GM12878 (cell line): ENCODE measurements at regions not wholly inside any gene's neighbourhood (a gene's known extent, or its start where the extent isn't known, plus 50 kb on each side); places are given as distances from the start of the nearest gene placed in this dataset.

Experiments used
- ATAC-seq: fragments of 200-7000 bp; cut with Tn5 transposase; 3 replicates; pipeline ENCODE4 v1.9.1; 2020; ENCODE audit warnings: mild to moderate bottlenecking, moderate library complexity
- BruUV-seq: library from RNA; stranded (reverse); fragments of 400-500 nt; replicated peaks from 2 replicates; lab custom pipeline; 2021; lab: Mats Ljungman, UMichigan
- CTCF ChIA-PET: fragments of 300-600 bp; sonication (Branson Sonifier 250); formaldehyde crosslinking; extraction: SDS; loops from one replicate; lab custom pipeline; 2021; ENCODE audit warnings: inconsistent platforms; lab: Yijun Ruan, JAX
- POLR2A ChIA-PET: fragments of 350-600 bp; formaldehyde crosslinking; extraction: SDS; loops from one replicate; lab custom pipeline; 2021; ENCODE audit warnings: inconsistent platforms; lab: Charles Lee
- RAD21 ChIA-PET: fragments of 300-600 bp; sonication (Branson Sonifier 250); formaldehyde crosslinking; loops from one replicate; lab custom pipeline; 2023; ENCODE audit warnings: antibody characterized with exemption; ENCODE audit not compliant: unreplicated experiment; lab: Charles Lee
- SMC1A ChIA-PET: fragments of 300-600 bp; sonication (Branson Sonifier 250); formaldehyde crosslinking; loops from one replicate; lab custom pipeline; 2023; ENCODE audit not compliant: unreplicated experiment, uncharacterized antibody; lab: Charles Lee
- DNase-seq: peaks from one replicate; pipeline ENCODE4 v3.0.0-alpha.2; 2011; ENCODE audit warnings: low read depth, low spot score
- FAIRE-seq: peaks from 3 replicates; lab custom pipeline; 2011; peaks lifted over from hg19 to GRCh38; lab: Jason Lieb, UNC
- H2AFZ ChIP-seq: 2 replicates; pipeline ENCODE4 v1.6.0; 2011; ENCODE audit warnings: low read depth, low read length, control low read depth; ENCODE audit not compliant: control insufficient read depth
- H3K27ac ChIP-seq: 2 replicates; pipeline ENCODE4 v1.5.1; 2011; ENCODE audit warnings: control low read depth; ENCODE audit not compliant: control insufficient read depth, insufficient read depth
- H3K27me3 ChIP-seq, 2 experiments: replicated peaks in 1 of 2; 2 replicates each; pipeline versions ENCODE4 v1.6.0 to v1.6.1; 2011; ENCODE audit warnings: low read length in 1 of 2; ENCODE audit not compliant: control insufficient read depth in 2 of 2, insufficient read depth in 2 of 2
- H3K36me3 ChIP-seq, 2 experiments: 2 replicates each; pipeline ENCODE4 v1.5.1; 2011; ENCODE audit warnings: low read length in 1 of 2; ENCODE audit not compliant: control insufficient read depth in 2 of 2, insufficient read depth in 2 of 2
- H3K4me1 ChIP-seq: 2 replicates; pipeline ENCODE4 v1.6.1; 2011; ENCODE audit warnings: mild to moderate bottlenecking, low read length, moderate library complexity, mixed read lengths; ENCODE audit not compliant: control insufficient read depth, insufficient read depth
- H3K4me2 ChIP-seq: 2 replicates; pipeline ENCODE4 v1.6.0; 2011; ENCODE audit warnings: control low read depth; ENCODE audit not compliant: control insufficient read depth, insufficient read depth
- H3K4me3 ChIP-seq: fragments of 200-600 bp; sonication (generic); 2 replicates; pipeline ENCODE4 v1.5.1; 2016
- H3K79me2 ChIP-seq: 2 replicates; pipeline ENCODE4 v1.6.0; 2011; ENCODE audit warnings: low read length; ENCODE audit not compliant: control insufficient read depth, insufficient read depth
- H3K9ac ChIP-seq: 2 replicates; pipeline ENCODE4 v1.8.0; 2011; ENCODE audit warnings: low read length, control low read depth, mixed read lengths; ENCODE audit not compliant: control insufficient read depth, insufficient read depth
- H3K9me3 ChIP-seq: replicated peaks from 3 replicates; pipeline ENCODE4 v1.5.1; 2011; ENCODE audit warnings: mild to moderate bottlenecking, low read length; ENCODE audit not compliant: control insufficient read depth, insufficient read depth
- H4K20me1 ChIP-seq: 2 replicates; pipeline ENCODE4 v1.6.0; 2011; ENCODE audit not compliant: control insufficient read depth, insufficient read depth
- BCL11A ChIP-seq: IDR thresholded peaks from 2 replicates; pipeline ENCODE4 v1.6.1; 2011; ENCODE audit warnings: low read depth, low read length
- CREM ChIP-seq: IDR thresholded peaks from 2 replicates; pipeline ENCODE4 v1.6.1; 2014; ENCODE audit warnings: antibody characterized with exemption, low read depth
- JUNB ChIP-seq: IDR thresholded peaks from 2 replicates; pipeline ENCODE4 v1.6.1; 2016; ENCODE audit warnings: antibody characterized with exemption, mild to moderate bottlenecking
- NBN ChIP-seq: fragments of 450-650 bp; IDR thresholded peaks from 2 replicates; pipeline ENCODE4 v1.6.1; 2016
- NFXL1 ChIP-seq: fragments of 450-650 bp; IDR thresholded peaks from 2 replicates; pipeline ENCODE4 v1.6.1; 2017; ENCODE audit warnings: antibody characterized with exemption, mild to moderate bottlenecking, borderline replicate concordance
- RAD51 ChIP-seq: fragments of 450-650 bp; IDR thresholded peaks from 2 replicates; pipeline ENCODE4 v1.6.1; 2016; ENCODE audit warnings: moderate library complexity, mild to moderate bottlenecking, inconsistent platforms
- SIX5 ChIP-seq: IDR thresholded peaks from 2 replicates; pipeline ENCODE4 v1.6.1; 2011; ENCODE audit warnings: mild to moderate bottlenecking, low read depth, low read length, moderate library complexity; ENCODE audit not compliant: severe bottlenecking
- SMARCA5 ChIP-seq: fragments of 450-650 bp; IDR thresholded peaks from 2 replicates; pipeline ENCODE4 v1.6.1; 2017; ENCODE audit warnings: mild to moderate bottlenecking
- SRF ChIP-seq, 2 experiments: IDR thresholded peaks; 2 replicates each; pipeline ENCODE4 v1.6.1; 2011; ENCODE audit warnings: low read depth in 2 of 2, low read length in 2 of 2, mild to moderate bottlenecking in 1 of 2, moderate library complexity in 1 of 2
- STAT3 ChIP-seq: IDR thresholded peaks from 2 replicates; pipeline ENCODE4 v1.6.1; 2011; ENCODE audit warnings: low read depth, low read length, improper control_type of control experiment
- SUZ12 ChIP-seq: fragments of 200-600 bp; sonication (generic); IDR thresholded peaks from one replicate; pipeline ENCODE4 v1.6.1; 2018; ENCODE audit warnings: antibody characterized with exemption, mild to moderate bottlenecking; ENCODE audit not compliant: unreplicated experiment
- TCF12 ChIP-seq: IDR thresholded peaks from 2 replicates; pipeline ENCODE4 v1.6.1; 2011; ENCODE audit warnings: low read depth, mild to moderate bottlenecking, low read length
- TCF7 ChIP-seq: IDR thresholded peaks from 2 replicates; pipeline ENCODE4 v1.6.1; 2014; ENCODE audit warnings: antibody characterized with exemption, borderline replicate concordance
- ZBTB33 ChIP-seq: fragments of 450-650 bp; IDR thresholded peaks from 2 replicates; pipeline ENCODE4 v1.6.1; 2017; ENCODE audit warnings: mild to moderate bottlenecking
- ZNF384 ChIP-seq: IDR thresholded peaks from 2 replicates; pipeline ENCODE4 v1.6.1; 2012; ENCODE audit warnings: low read depth, mild to moderate bottlenecking, low read length, improper control_type of control experiment, borderline replicate concordance
- WGBS: methylation state at CpG from one replicate; pipeline ENCODE4 v1.1.6; 2016; ENCODE audit warnings: low lambda C conversion rate; ENCODE audit not compliant: insufficient replicate concordance, insufficient coverage; ENCODE audit errors: missing lambda C conversion rate; 5-methylcytosine and 5-hydroxymethylcytosine counted together
- in situ Hi-C: fragments of 300-500 bp; cut with MboI; formaldehyde crosslinking; loops from 9 replicates; pipeline ENCODE4 v1.14.3; 2018; ENCODE audit warnings: mixed read lengths
- intact Hi-C: fragments of 100-400 bp; cut with micrococcal nuclease; formaldehyde crosslinking; loops from one replicate; pipeline ENCODE4 v1.14.2; 2022; ENCODE audit not compliant: unreplicated experiment
- TF ChIP-seq, protein P1 (sequence below): fragments of 450-650 bp; IDR thresholded peaks from 2 replicates; pipeline ENCODE4 v1.6.1; 2018; ENCODE audit warnings: mild to moderate bottlenecking, low read depth, moderate library complexity; ENCODE audit not compliant: partially characterized antibody
- TF ChIP-seq, protein P2 (sequence below): fragments of 450-650 bp; IDR thresholded peaks from 2 replicates; pipeline ENCODE4 v1.6.1; 2017; ENCODE audit warnings: mild to moderate bottlenecking, moderate library complexity
- TF ChIP-seq, protein P3 (sequence below): IDR thresholded peaks from 2 replicates; pipeline ENCODE4 v1.6.1; 2011; ENCODE audit warnings: low read depth, low read length, improper control_type of control experiment, borderline replicate concordance

DNA sequence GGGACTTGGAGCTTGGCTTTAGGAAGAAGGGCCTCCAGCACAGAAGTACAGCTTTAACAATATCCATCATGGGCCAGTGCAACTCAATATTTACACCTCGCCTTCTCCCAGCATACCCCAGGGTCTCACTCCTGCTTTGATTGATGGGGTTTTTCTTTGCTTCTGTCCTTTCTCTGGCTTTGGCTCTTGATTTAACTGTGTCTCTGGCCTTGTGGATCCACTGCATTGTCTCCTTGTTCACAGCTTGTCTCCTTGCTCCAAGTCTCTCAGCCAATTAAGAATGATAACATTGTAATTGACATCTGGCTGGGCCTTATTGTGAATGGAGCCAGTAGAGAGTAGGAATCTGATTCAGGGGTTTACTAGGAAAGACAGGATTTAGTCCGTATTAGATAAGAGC is 1019.5 kb downstream of the TMEM182 start:
- DNase-seq (no peak), ATAC-seq (no peak)
- Histone ChIP-seq H3K27me3 (no peaks in the 10 kb centered on the region), H3K36me3 (no peaks in the 10 kb centered on the region), H3K4me2 (no peak overlapping the region), H3K27ac (no peak overlapping the region), H2AFZ (no peak overlapping the region), H3K4me3 (no peak overlapping the region), H3K9ac (no peak overlapping the region)
- in situ Hi-C loops (no loop called here), intact Hi-C loops (no loop called here)
- CTCF ChIA-PET, result no interaction called here
- RAD21 ChIA-PET, result no interaction called here
- WGBS, result 0% methylated on average over 2 of the region's 2 CpGs
- TF ChIP-seq NBN (no peak), JUNB (no peak), SMARCA5 (no peak), TCF7 (no peak), ZBTB33 (no peak), SUZ12 (no peak), NFXL1 (no peak), ZNF384 (no peak), BCL11A (no peak), SIX5 (no peak), CREM (no peak), STAT3 (no peak), TCF12 (no peak), SRF (IDR thresholded peaks at IDR 0.05; ENCODE audit: low read depth in 2 of 2, low read length in 2 of 2) (no peak), RAD51 (no peak)
- TF ChIP-seq, protein P1, sequence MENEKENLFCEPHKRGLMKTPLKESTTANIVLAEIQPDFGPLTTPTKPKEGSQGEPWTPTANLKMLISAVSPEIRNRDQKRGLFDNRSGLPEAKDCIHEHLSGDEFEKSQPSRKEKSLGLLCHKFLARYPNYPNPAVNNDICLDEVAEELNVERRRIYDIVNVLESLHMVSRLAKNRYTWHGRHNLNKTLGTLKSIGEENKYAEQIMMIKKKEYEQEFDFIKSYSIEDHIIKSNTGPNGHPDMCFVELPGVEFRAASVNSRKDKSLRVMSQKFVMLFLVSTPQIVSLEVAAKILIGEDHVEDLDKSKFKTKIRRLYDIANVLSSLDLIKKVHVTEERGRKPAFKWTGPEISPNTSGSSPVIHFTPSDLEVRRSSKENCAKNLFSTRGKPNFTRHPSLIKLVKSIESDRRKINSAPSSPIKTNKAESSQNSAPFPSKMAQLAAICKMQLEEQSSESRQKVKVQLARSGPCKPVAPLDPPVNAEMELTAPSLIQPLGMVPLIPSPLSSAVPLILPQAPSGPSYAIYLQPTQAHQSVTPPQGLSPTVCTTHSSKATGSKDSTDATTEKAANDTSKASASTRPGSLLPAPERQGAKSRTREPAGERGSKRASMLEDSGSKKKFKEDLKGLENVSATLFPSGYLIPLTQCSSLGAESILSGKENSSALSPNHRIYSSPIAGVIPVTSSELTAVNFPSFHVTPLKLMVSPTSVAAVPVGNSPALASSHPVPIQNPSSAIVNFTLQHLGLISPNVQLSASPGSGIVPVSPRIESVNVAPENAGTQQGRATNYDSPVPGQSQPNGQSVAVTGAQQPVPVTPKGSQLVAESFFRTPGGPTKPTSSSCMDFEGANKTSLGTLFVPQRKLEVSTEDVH, result no peak
- TF ChIP-seq, protein P2, sequence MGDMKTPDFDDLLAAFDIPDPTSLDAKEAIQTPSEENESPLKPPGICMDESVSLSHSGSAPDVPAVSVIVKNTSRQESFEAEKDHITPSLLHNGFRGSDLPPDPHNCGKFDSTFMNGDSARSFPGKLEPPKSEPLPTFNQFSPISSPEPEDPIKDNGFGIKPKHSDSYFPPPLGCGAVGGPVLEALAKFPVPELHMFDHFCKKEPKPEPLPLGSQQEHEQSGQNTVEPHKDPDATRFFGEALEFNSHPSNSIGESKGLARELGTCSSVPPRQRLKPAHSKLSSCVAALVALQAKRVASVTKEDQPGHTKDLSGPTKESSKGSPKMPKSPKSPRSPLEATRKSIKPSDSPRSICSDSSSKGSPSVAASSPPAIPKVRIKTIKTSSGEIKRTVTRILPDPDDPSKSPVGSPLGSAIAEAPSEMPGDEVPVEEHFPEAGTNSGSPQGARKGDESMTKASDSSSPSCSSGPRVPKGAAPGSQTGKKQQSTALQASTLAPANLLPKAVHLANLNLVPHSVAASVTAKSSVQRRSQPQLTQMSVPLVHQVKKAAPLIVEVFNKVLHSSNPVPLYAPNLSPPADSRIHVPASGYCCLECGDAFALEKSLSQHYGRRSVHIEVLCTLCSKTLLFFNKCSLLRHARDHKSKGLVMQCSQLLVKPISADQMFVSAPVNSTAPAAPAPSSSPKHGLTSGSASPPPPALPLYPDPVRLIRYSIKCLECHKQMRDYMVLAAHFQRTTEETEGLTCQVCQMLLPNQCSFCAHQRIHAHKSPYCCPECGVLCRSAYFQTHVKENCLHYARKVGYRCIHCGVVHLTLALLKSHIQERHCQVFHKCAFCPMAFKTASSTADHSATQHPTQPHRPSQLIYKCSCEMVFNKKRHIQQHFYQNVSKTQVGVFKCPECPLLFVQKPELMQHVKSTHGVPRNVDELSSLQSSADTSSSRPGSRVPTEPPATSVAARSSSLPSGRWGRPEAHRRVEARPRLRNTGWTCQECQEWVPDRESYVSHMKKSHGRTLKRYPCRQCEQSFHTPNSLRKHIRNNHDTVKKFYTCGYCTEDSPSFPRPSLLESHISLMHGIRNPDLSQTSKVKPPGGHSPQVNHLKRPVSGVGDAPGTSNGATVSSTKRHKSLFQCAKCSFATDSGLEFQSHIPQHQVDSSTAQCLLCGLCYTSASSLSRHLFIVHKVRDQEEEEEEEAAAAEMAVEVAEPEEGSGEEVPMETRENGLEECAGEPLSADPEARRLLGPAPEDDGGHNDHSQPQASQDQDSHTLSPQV, result no peak
- TF ChIP-seq, protein P3, sequence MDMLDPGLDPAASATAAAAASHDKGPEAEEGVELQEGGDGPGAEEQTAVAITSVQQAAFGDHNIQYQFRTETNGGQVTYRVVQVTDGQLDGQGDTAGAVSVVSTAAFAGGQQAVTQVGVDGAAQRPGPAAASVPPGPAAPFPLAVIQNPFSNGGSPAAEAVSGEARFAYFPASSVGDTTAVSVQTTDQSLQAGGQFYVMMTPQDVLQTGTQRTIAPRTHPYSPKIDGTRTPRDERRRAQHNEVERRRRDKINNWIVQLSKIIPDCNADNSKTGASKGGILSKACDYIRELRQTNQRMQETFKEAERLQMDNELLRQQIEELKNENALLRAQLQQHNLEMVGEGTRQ, result no peak
- TF ChIP-seq, all 136 proteins: peak for 0
- Histone ChIP-seq H3K9me3 (no peaks in the 10 kb centered on the region), H4K20me1 (no peaks in the 10 kb centered on the region), H3K79me2 (no peaks in the 10 kb centered on the region), H3K4me1 (no peaks in the 10 kb centered on the region)
- SMC1A ChIA-PET, result no interaction called here
- no peak for FAIRE-seq
- POLR2A ChIA-PET, result no interaction called here
- no TSS peak for BruUV-seq
